ENCODE measurements at regions not wholly inside any gene's neighbourhood (a gene's known extent, or its start where the extent isn't known, plus 50 kb on each side); places are given as distances from the start of the nearest gene placed in this dataset.
"Not testable (repeated sequence)": the region's sequence is repeated elsewhere in the genome, so short reads cannot be mapped to it uniquely, and the experiment has no call there.

GRCh38 chr5:124905256-124906130, 159.1 kb upstream of the ZNF608 start:
- no peak for DNase-seq

- DNase-seq = peak; percentile 67 to 86
Measured at GRCh38 chr5:124906339-124907097, 160.1 kb upstream of the ZNF608 start.

DNA sequence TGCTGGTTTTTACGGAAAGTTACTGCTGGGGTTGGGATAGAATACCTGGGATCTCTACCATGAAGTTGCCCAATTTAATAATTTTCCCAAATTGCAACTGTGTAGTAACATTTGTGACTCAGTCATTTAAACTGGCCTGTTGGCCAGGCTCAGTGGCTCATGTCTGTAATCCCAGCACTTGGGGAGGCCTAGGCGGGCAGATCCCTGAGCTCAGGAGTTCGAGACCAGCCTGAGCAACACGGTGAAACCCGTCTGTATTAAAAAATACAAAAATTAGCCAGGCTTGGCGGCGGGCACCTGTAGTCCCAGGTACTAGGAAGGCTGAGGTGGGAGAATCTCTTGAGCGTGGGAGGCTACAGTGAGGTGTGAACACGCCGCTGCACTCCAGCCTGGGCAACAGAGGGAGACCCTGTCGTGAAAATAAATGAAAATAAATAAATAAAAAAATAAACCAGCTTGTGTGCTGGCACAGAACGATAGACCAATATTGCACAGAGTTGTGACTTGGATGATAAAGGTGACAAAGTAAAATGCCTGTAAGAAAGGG, 160.7 kb upstream of the ZNF608 start:
- DNase-seq = no peak

DNA sequence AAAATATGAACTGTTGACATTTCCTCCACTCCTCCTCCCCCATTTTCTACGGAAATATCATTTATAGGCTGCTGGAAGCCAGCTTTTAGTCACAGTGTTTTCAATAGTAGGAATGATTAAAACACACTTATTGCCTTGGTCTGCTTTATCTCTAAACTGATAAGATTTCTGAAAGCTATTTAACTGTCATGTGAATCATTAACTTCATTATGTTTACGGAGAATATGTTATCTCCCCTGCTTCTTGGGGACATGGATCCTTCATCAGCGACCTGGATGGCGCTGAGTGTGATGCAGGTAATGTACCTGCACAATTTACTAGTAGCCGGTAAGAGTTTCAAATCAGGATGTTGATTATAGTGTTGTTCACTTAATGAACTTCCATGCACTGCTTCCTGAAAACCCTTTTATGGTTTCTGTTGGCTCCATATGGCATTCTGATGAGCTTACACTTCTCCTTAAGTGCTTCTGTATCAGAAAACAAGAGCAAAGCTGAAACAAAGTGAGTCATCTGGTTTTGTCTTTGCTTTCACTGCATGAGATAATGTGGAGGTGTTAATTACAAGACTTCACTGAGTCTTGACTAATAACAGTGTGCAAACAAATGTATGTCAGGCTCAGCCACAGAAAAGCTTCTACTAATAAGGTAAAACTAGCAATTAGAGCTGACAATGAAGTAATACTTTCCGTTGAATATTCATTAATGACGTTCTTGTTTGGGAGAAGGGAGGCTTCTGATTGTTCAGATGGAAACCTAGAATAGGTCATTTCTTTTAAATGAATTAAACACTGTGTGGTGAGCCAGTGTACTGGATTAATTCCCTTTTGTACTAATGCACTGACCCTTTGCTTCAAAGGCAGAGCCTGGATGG, 162.4 kb upstream of the ZNF608 start:
- DNase-seq = peak; percentile 43 to 92

GRCh38 chr5:124909734-124910133, 163.3 kb upstream of the ZNF608 start:
- DNase-seq = peak in 1 of 2 experiments; percentile 51

GRCh38 chr5:124910354-124911016, 164.0 kb upstream of the ZNF608 start:
- no peak for DNase-seq

- DNase-seq = no peak
Measured at GRCh38 chr5:124912638-124913328, 166.3 kb upstream of the ZNF608 start.

DNA sequence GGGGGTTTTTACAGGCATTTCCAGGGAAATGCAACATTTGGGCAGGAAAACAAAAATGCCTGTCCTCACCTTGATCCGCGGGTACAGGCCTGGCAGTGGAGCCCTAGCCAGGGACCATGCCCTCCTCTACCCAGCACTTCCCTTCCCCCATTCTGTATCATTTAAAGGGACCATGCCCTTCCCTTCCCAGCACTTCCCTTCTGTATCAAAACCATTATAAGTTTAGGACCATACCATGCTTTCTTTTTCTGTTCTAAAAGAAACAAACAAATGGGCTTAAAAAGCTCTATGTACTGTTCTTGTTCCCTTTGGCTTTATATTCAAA, 166.9 kb upstream of the ZNF608 start:
- DNase-seq = no peak

- not testable (repeated sequence) for DNase-seq
Measured at GRCh38 chr5:124916313-124916712, 169.9 kb upstream of the ZNF608 start.

- no peak for DNase-seq
Measured at GRCh38 chr5:124918618-124919017, 172.2 kb upstream of the ZNF608 start.

DNA sequence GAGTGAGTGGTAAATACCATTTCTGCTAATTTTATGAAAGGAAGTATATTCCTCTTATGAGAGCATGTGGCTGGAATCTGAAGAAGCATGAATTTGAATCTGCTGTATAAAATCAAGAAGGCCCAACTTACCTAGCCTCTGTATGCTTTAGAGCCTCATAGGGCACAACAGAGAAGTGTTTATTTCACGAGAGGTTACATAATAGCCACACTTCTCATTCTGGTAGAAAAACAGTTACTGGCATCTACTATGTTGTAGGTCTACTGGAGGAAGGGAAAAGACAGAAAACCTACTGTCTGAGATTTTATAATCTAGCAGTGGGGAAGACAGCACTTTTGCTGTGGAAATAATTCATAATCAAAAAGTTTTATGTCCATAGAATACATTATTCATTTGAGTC, 172.6 kb upstream of the ZNF608 start:
- DNase-seq = no peak

DNA sequence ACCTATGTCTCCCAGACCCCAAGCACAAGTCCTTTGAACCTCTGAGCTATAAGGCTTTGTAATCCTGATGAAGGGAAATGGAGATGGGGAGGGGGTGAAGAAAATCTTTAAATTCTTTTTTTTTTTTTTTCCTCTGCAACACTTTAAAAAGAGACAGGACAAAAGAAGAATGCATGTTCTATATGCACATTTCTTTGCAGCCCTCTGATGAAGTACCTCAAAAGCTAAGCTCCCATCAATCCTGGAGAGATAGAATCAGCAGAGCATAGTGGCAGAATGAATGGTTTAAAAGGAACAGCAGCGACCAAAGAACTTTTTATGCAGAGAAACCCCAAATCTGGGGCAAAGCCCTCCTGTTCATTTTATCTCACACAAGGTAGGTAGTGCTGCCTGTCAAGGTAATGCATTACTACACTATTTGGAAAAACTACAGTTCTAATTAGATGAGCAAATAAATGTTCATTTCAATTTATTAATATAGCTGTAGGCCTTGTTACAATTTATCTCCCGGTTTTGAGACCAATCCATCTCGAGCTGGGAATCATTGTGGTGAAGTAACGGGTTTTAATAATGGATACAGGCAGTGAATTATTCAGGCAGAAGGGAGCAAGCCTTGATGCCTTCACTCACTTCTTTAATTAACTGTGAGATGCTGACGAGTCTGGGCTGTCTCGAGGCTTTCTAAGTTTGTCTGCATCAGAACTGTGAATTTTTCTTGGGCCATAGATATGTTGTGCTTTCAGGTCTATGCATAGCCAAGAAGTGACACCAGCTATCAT, 173.5 kb upstream of the ZNF608 start:
- DNase-seq = no peak

- peak in 1 of 2 experiments; percentile 26 for DNase-seq
Measured at GRCh38 chr5:124920909-124921666, 174.6 kb upstream of the ZNF608 start.

DNA sequence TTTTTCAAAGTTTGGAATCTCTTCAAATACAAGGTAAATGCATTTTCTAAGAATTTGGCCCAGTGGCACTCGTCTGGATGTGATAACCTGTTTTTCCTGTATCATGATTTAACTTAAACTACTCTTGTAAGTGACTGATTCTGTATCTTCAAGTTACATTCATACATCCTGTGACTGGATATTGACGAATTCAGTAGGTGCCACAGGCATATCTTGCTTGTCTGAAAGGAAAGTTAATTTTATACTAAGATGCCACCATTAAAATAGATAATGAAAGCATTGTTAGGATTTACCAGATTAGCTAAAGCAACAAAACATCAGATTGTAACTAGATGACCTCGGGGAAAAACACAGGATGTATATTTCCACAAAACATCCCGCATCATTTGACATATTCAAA, 175.3 kb upstream of the ZNF608 start:
- no peak for DNase-seq

- peak in 1 of 2 experiments; percentile 60 for DNase-seq
Measured at GRCh38 chr5:124922255-124922975, 176.0 kb upstream of the ZNF608 start.

- DNase-seq = peak; percentile 90 to 99
Measured at GRCh38 chr5:124923131-124923530, 176.7 kb upstream of the ZNF608 start.

DNA sequence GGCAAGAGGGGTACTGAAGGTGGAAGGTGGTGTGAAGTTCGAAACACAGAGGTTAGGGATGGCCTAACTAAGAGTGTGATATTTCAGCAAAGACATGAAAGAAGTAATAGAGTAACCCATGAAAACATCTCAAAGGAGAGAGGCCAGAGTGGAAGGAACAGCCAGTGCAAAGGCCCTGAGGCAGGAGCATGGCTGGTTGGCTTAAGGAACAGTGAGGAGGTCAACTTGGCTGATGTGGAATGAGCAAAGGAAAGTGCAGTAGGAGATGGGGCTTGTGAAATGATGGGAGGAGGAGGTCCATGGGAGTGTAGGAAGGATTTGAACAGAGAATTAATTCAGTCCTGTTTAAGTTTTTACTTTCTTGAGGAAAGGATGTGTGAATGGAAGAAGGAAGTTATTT, 178.3 kb upstream of the ZNF608 start:
- DNase-seq = no peak

DNA sequence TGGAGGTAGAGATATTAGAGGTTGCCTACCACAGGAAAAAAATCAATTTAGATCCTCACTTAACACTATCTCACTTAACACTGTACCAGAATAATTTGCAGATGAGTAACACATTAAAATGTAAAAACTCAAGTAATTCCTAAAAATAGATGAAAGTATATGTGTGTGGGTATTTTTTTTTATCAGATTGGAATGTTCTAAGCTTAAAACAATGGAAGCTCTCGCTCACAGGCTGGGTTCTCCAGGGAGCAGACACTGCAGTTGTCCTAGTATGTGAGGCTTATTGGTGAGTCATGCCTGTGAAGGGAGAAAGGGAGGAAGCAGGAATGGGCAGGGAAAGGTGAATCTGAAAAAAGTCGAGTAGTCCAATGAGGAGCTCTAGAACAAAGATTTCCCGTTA, 181.3 kb upstream of the ZNF608 start:
- no peak for DNase-seq

DNA sequence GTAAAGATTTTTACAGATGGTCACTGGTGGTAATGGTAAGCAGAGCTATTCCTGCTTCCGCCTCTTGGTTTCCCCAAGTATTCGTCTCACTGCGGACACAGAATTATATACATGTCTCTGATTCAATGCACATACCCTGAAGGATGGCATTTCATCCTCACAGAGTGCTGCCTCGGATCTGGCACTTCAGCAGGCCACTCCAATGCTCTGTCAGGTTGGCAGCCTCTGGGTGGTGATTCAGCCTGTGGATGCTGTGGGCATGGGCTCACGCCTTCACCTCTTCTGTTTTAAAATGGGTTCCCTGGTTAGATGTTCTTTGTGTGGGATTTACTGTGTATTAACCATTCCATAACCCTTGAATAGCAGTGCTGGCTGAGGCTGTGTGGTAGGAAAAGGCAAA, 182.6 kb upstream of the ZNF608 start:
- no peak for DNase-seq
